SH-SY5Y (cell line): ENCODE measurements at regions not wholly inside any gene's neighbourhood (a gene's known extent, or its start where the extent isn't known, plus 50 kb on each side); places are given as distances from the start of the nearest gene placed in this dataset.

Experiments
- GATA2 ChIP-seq: IDR thresholded peaks from 2 replicates; pipeline ENCODE4 v1.6.1; 2011; ENCODE audit warnings: mild to moderate bottlenecking, low read depth, low read length
- GATA3 ChIP-seq: IDR thresholded peaks from 2 replicates; pipeline ENCODE4 v1.6.1; 2011; ENCODE audit warnings: low read depth, mild to moderate bottlenecking, low read length, moderate library complexity

GRCh38 chr9:81513059-81513458, 176.3 kb downstream of the TLE1 start:
- TF ChIP-seq GATA3 (no peak), GATA2 (no peak)
